Lower lobe of right lung (tissue), 2 donors: ENCODE measurements at regions not wholly inside any gene's neighbourhood (a gene's known extent, or its start where the extent isn't known, plus 50 kb on each side); places are given as distances from the start of the nearest gene placed in this dataset.
A peak's percentile ranks its signal among the peaks of the same experiment; 100 is the strongest.

ENCODE experiments used
- ATAC-seq, 2 donors: fragments of 200-7000 bp; cut with Tn5 transposase; one replicate each; pipeline ENCODE4 v1.9.1; 2020 to 2022; ENCODE audit warnings: mild to moderate bottlenecking in 2 of 2, moderate library complexity in 2 of 2
- DNase-seq: peaks from one replicate; pipeline ENCODE4 v3.0.0-alpha.2; 2020
- H3K27ac ChIP-seq: fragments of 200-600 bp; one replicate; pipeline ENCODE4 v1.8.0; 2022
- H3K27me3 ChIP-seq: fragments of 200-600 bp; one replicate; pipeline ENCODE4 v1.8.0; 2022; ENCODE audit warnings: low read depth
- H3K36me3 ChIP-seq: fragments of 200-600 bp; one replicate; pipeline ENCODE4 v1.8.0; 2022; ENCODE audit warnings: mild to moderate bottlenecking
- H3K4me1 ChIP-seq: fragments of 200-600 bp; one replicate; pipeline ENCODE4 v1.8.0; 2022
- H3K4me3 ChIP-seq: fragments of 200-600 bp; one replicate; pipeline ENCODE4 v1.8.0; 2022; ENCODE audit warnings: mild to moderate bottlenecking
- H3K9me3 ChIP-seq: fragments of 200-600 bp; one replicate; pipeline ENCODE4 v1.8.0; 2022
- CTCF ChIP-seq: fragments of 200-600 bp; IDR thresholded peaks from one replicate; pipeline ENCODE4 v1.8.0; 2022; ENCODE audit warnings: antibody characterized with exemption, mild to moderate bottlenecking
- intact Hi-C: fragments of 100-400 bp; cut with DNase I; formaldehyde crosslinking; loops from one replicate; pipeline ENCODE4 v1.11.0; 2022
- donor health status: DM: no; HTN: yes; CAD: no; lungs with severe emphysema.

- Histone ChIP-seq H3K36me3 (no peaks in the 10 kb centered on the region), H3K4me3 (no peak overlapping the region), H3K4me1 (no peaks in the 10 kb centered on the region), H3K27me3 (no peaks in the 10 kb centered on the region), H3K27ac (no peak overlapping the region), H3K9me3 (no peaks in the 10 kb centered on the region)
- no peak for ATAC-seq
- no peak for DNase-seq
- intact Hi-C loops = no loop called here
- no peak for TF ChIP-seq CTCF
Observed at GRCh38 chr4:144578681-144579080, 67.3 kb upstream of the HHIP start.

- ATAC-seq (no peak), DNase-seq (no peak)
- no peak for TF ChIP-seq CTCF
- Histone ChIP-seq H3K9me3 (no peaks in the 10 kb centered on the region), H3K27me3 (no peaks in the 10 kb centered on the region), H3K27ac (no peak overlapping the region), H3K4me3 (no peak overlapping the region), H3K36me3 (no peaks in the 10 kb centered on the region), H3K4me1 (no peaks in the 10 kb centered on the region)
- intact Hi-C loops = no loop called here
Observed at GRCh38 chr4:144579411-144580030, 66.4 kb upstream of the HHIP start.

GRCh38 chr4:144580430-144580829 lies 65.5 kb upstream of the HHIP start:
- no peak overlapping the region for H3K4me3 ChIP-seq
- no peaks in the 10 kb centered on the region for H3K4me1 ChIP-seq
- intact Hi-C loops = no loop called here
- DNase-seq = no peak
- no peak overlapping the region for H3K27ac ChIP-seq
- ATAC-seq = no peak
- H3K36me3 ChIP-seq = no peaks in the 10 kb centered on the region
- no peaks in the 10 kb centered on the region for H3K9me3 ChIP-seq
- no peaks in the 10 kb centered on the region for H3K27me3 ChIP-seq
- TF ChIP-seq CTCF = no peak

GRCh38 chr4:144582105-144582850 lies 63.7 kb upstream of the HHIP start:
- DNase-seq (no peak), ATAC-seq (no peak)
- Histone ChIP-seq H3K4me1 (no peaks in the 10 kb centered on the region), H3K9me3 (no peaks in the 10 kb centered on the region), H3K4me3 (no peak overlapping the region), H3K27ac (no peak overlapping the region), H3K36me3 (no peaks in the 10 kb centered on the region), H3K27me3 (no peaks in the 10 kb centered on the region)
- TF ChIP-seq CTCF = no peak
- intact Hi-C loops = no loop called here

GRCh38 chr4:144582975-144583374 lies 63.0 kb upstream of the HHIP start:
- intact Hi-C loops = no loop called here
- Histone ChIP-seq H3K27ac (peak overlapping the region; percentile 41), H3K36me3 (no peaks in the 10 kb centered on the region), H3K27me3 (no peaks in the 10 kb centered on the region), H3K4me1 (no peaks in the 10 kb centered on the region), H3K9me3 (no peaks in the 10 kb centered on the region), H3K4me3 (no peak overlapping the region)
- DNase-seq (no peak), ATAC-seq (peak; percentile 83 to 89)
- TF ChIP-seq CTCF = no peak
